ENCODE measurements at regions not wholly inside any gene's neighbourhood (a gene's known extent, or its start where the extent isn't known, plus 50 kb on each side); places are given as distances from the start of the nearest gene placed in this dataset.

- DNase-seq (ENCODE audit: low spot score) = no peak
- no peaks in the 10 kb centered on the region for H3F3A ChIP-seq (replicated peaks; ENCODE audit: low read depth)
- no peaks in the 10 kb centered on the region for H4K20me1 ChIP-seq (replicated peaks; ENCODE audit: insufficient read depth)
- H3K9me2 ChIP-seq (ENCODE audit: insufficient read depth) = peaks cover 5% of the 10 kb centered on the region; the same call in 1 of the 2 replicates
- no peaks in the 10 kb centered on the region for H3K79me2 ChIP-seq (replicated peaks; ENCODE audit: insufficient read depth)
- no peak for ATAC-seq
- H3K4me3 Mint-ChIP-seq = no peak overlapping the region
- no peaks in the 10 kb centered on the region for H3K27me3 ChIP-seq (ENCODE audit: insufficient read depth)
- H3K27ac Mint-ChIP-seq = no peak overlapping the region; the same call in 1 of the 2 replicates
- H3K4me2 ChIP-seq = no peak overlapping the region
- H3K27me3 Mint-ChIP-seq (ENCODE audit: insufficient read depth, low read depth, poor library complexity) = no peaks in the 10 kb centered on the region
- H3K4me1 ChIP-seq (ENCODE audit: insufficient read depth) = peaks cover 26% of the 10 kb centered on the region
- TF ChIP-seq JUNB (IDR thresholded peaks at IDR 0.05; ENCODE audit: unreplicated experiment) = no peak
- no peak for TF ChIP-seq POLR2AphosphoS5 (IDR thresholded peaks at IDR 0.05; ENCODE audit: low read depth)
- no peak for TF ChIP-seq CREB1 (CRISPR knock-in tag; IDR thresholded peaks at IDR 0.05; ENCODE audit: low read depth)
- no peak for TF ChIP-seq ETS1 (IDR thresholded peaks at IDR 0.05)
- peaks cover 28% of the 10 kb centered on the region for H3K4me1 Mint-ChIP-seq
- no peak overlapping the region for H2AFZ ChIP-seq
- no peaks in the 10 kb centered on the region for H3K36me3 ChIP-seq (ENCODE audit: insufficient read depth)
- no peaks in the 10 kb centered on the region for H3K36me3 Mint-ChIP-seq (ENCODE audit: low read depth)
- H3K27ac ChIP-seq (ENCODE audit: low read depth) = no peak overlapping the region
- H3K4me3 ChIP-seq = no peak overlapping the region
- no peaks in the 10 kb centered on the region for H3K9me3 Mint-ChIP-seq
These were observed 156.6 kb upstream of the BTG1 start for GRCh38 chr12:92302041-92302829.

- no peak overlapping the region for H3K27ac ChIP-seq (ENCODE audit: low read depth)
- no peaks in the 10 kb centered on the region for H3F3A ChIP-seq (replicated peaks; ENCODE audit: low read depth)
- no peak overlapping the region for H3K4me3 ChIP-seq
- peaks cover 26% of the 10 kb centered on the region for H3K4me1 ChIP-seq (ENCODE audit: insufficient read depth)
- H3K36me3 ChIP-seq (ENCODE audit: insufficient read depth) = no peaks in the 10 kb centered on the region
- DNase-seq (ENCODE audit: low spot score) (no peak), ATAC-seq (no peak)
- H3K27ac Mint-ChIP-seq = no peak overlapping the region
- H3K4me1 Mint-ChIP-seq = peaks cover 28% of the 10 kb centered on the region
- H3K9me2 ChIP-seq (ENCODE audit: insufficient read depth) = peaks cover 5% of the 10 kb centered on the region; the same call in 1 of the 2 replicates
- H3K36me3 Mint-ChIP-seq (ENCODE audit: low read depth) = no peaks in the 10 kb centered on the region
- H3K9me3 Mint-ChIP-seq = no peaks in the 10 kb centered on the region
- no peak overlapping the region for H3K4me3 Mint-ChIP-seq
- H4K20me1 ChIP-seq (replicated peaks; ENCODE audit: insufficient read depth) = no peaks in the 10 kb centered on the region
- H2AFZ ChIP-seq = no peak overlapping the region
- no peak overlapping the region for H3K4me2 ChIP-seq
- no peaks in the 10 kb centered on the region for H3K79me2 ChIP-seq (replicated peaks; ENCODE audit: insufficient read depth)
- H3K27me3 Mint-ChIP-seq (ENCODE audit: insufficient read depth, low read depth, poor library complexity) = no peaks in the 10 kb centered on the region
- no peaks in the 10 kb centered on the region for H3K27me3 ChIP-seq (ENCODE audit: insufficient read depth)
- TF ChIP-seq POLR2AphosphoS5 (IDR thresholded peaks at IDR 0.05; ENCODE audit: low read depth) (no peak), CTCF (conservative IDR thresholded peaks at IDR 0.05; ENCODE audit: low read depth in 2 of 2) (no peak), REST (IDR thresholded peaks at IDR 0.05; ENCODE audit: unreplicated experiment) (no peak), ETS1 (IDR thresholded peaks at IDR 0.05) (no peak), CREB1 (CRISPR knock-in tag; IDR thresholded peaks at IDR 0.05; ENCODE audit: low read depth) (no peak)
These were observed 155.7 kb upstream of the BTG1 start for GRCh38 chr12:92301356-92301755.

Data from GM23338 (cell line).